ENCODE measurements at regions not wholly inside any gene's neighbourhood (a gene's known extent, or its start where the extent isn't known, plus 50 kb on each side); places are given as distances from the start of the nearest gene placed in this dataset.

DNA sequence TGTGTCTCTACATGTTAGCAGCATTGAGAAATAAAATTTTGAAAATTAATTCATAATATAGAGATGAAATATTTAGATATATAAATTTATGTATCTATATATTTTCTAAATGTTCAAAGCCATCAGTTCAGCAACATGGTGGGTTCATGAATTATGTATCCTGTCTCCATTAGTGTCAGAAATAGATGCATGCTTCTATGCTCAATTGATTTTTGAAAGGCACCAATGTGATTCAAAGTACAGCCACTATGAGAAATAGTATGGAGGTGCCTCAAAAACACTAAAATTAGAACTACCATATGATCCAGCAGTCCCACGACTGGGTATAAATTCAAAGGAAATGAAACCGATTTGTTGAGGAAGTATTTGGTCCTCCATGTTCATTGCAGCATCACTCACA is 128.6 kb upstream of the SYN3 start:
- Histone ChIP-seq H3K36me3 (no peaks in the 10 kb centered on the region), H3K9me3 (replicated peaks) (peaks cover 8% of the 10 kb centered on the region), H3K4me1 (no peaks in the 10 kb centered on the region), H3K27ac (replicated peaks) (no peak overlapping the region), H3K27me3 (ENCODE audit: low read depth) (no peaks in the 10 kb centered on the region), H3K4me3 (no peak overlapping the region)
- intact Hi-C loops (cut with micrococcal nuclease), result no loop called here
- DNase-seq, result no peak
- TF ChIP-seq, protein P1, sequence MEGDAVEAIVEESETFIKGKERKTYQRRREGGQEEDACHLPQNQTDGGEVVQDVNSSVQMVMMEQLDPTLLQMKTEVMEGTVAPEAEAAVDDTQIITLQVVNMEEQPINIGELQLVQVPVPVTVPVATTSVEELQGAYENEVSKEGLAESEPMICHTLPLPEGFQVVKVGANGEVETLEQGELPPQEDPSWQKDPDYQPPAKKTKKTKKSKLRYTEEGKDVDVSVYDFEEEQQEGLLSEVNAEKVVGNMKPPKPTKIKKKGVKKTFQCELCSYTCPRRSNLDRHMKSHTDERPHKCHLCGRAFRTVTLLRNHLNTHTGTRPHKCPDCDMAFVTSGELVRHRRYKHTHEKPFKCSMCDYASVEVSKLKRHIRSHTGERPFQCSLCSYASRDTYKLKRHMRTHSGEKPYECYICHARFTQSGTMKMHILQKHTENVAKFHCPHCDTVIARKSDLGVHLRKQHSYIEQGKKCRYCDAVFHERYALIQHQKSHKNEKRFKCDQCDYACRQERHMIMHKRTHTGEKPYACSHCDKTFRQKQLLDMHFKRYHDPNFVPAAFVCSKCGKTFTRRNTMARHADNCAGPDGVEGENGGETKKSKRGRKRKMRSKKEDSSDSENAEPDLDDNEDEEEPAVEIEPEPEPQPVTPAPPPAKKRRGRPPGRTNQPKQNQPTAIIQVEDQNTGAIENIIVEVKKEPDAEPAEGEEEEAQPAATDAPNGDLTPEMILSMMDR (IDR thresholded peaks at IDR 0.05; ENCODE audit: borderline replicate concordance), result no peak

DNA sequence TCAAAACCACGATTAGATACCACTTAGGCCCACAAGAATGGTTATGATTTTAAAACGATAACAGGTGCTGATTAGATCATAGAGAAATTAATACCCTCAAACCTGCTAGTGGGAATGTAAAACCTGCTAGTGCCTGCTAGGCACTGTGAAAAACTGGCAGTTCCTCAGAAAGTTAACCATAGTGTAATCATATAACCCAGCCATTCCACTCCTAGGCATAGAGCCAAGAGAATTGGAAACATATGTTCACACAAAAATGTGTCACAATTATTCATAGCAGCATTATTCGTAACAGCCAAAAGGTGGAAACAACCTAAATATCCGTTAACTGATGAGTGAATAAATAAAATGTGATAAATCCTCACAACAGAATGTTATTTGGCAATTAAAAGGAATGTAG is 122.2 kb upstream of the SYN3 start:
- H3K36me3 ChIP-seq, result no peaks in the 10 kb centered on the region
- TF ChIP-seq, protein P1 (IDR thresholded peaks at IDR 0.05; ENCODE audit: borderline replicate concordance), result no peak
- no peak overlapping the region for H3K27ac ChIP-seq (replicated peaks)
- no peak overlapping the region for H3K4me3 ChIP-seq
- DNase-seq, result no peak
- H3K27me3 ChIP-seq (ENCODE audit: low read depth), result no peaks in the 10 kb centered on the region
- H3K9me3 ChIP-seq (replicated peaks), result peaks cover 25% of the 10 kb centered on the region
- intact Hi-C loops (cut with micrococcal nuclease), result no loop called here
- H3K4me1 ChIP-seq, result peaks cover 4% of the 10 kb centered on the region

DNA sequence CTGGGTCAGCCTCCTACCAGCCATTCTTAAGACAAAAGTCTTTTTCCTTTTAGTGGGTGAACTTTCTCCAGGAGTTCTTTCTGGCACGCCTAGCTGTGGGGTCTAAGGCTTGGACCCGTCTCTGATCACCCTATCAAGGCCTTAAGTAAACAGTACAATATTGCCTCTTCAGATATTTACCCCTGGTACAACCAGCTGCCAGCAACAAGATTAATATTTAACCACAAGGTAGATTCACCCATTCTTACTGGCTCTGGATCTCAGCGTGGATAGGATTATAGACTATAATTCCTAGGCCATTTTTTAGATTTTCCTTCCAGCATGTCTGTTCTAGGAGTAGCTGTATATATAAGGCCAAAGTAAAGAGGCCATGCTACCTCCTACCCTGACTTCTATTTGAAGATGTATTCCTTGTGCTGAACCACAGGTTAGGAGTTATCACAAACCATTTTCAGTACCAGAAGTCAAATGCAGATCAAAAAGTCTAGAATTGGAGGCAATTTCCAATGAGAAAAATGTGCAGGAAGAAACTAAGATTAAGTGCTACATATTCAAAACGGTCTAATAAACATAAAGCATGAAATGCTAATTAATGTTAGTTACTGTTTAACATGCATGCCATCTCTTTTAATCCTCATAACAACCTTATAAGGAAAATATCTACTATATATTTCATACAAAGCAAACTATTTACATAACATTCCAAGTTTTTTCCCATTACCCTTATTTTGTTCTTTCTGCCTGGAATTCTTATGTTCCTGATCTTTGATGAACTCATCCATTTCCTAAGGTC is 110.0 kb upstream of the SYN3 start:
- Histone ChIP-seq H3K4me3 (no peak overlapping the region), H3K27ac (replicated peaks) (no peak overlapping the region), H3K27me3 (ENCODE audit: low read depth) (peaks cover 4% of the 10 kb centered on the region), H3K36me3 (no peaks in the 10 kb centered on the region), H3K4me1 (no peaks in the 10 kb centered on the region), H3K9me3 (replicated peaks) (no peaks in the 10 kb centered on the region)
- TF ChIP-seq, protein P1 (IDR thresholded peaks at IDR 0.05; ENCODE audit: borderline replicate concordance), result no peak
- intact Hi-C loops (cut with micrococcal nuclease), result no loop called here
- DNase-seq, result no peak

DNA sequence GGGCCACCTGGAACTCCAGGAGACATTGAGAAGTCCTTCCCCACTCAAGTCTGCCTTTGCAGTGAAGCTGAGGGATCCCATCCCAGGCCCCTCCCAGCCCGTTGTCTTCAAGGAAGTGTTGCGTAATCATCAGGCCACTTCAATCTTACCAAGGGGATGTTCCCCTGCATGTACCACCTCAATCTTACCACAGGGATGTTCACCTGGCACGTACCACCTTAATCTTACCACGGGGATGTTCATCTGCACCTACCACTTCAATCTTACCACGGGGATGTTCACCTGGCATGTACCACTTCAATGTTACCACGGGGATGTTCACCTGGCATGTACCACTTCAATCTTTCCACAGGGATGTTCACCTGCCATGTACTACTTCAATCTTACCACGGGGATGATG is 108.0 kb upstream of the SYN3 start:
- H3K36me3 ChIP-seq, result no peaks in the 10 kb centered on the region
- H3K4me1 ChIP-seq, result no peaks in the 10 kb centered on the region
- DNase-seq, result no peak
- no peaks in the 10 kb centered on the region for H3K9me3 ChIP-seq (replicated peaks)
- intact Hi-C loops (cut with micrococcal nuclease), result no loop called here
- no peaks in the 10 kb centered on the region for H3K27me3 ChIP-seq (ENCODE audit: low read depth)
- H3K4me3 ChIP-seq, result no peak overlapping the region
- H3K27ac ChIP-seq (replicated peaks), result no peak overlapping the region
- TF ChIP-seq, protein P1 (IDR thresholded peaks at IDR 0.05; ENCODE audit: borderline replicate concordance), result no peak

DNA sequence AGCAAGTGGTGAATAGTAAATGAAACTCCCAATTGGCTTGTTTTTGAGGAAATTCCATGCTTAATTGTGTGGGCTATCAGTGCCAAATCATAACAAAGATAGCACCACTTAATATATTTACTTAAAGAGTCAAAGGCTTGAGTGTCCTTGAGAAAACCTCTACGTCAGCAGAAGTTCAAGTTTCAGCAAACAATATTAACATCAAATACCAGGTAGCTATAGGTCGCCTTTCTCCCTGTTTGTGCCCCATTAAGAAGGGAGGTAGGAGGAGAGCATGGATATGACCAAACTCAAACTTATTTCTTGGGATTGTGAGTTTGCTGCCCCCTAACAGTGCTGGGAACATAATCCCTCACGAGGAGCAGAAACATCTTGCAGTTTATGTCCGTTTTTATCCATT is 105.6 kb upstream of the SYN3 start:
- TF ChIP-seq, protein P1 (IDR thresholded peaks at IDR 0.05; ENCODE audit: borderline replicate concordance), result no peak
- Histone ChIP-seq H3K4me1 (no peaks in the 10 kb centered on the region), H3K9me3 (replicated peaks) (no peaks in the 10 kb centered on the region), H3K4me3 (no peak overlapping the region), H3K27ac (replicated peaks) (no peak overlapping the region), H3K36me3 (no peaks in the 10 kb centered on the region), H3K27me3 (ENCODE audit: low read depth) (no peaks in the 10 kb centered on the region)
- DNase-seq, result no peak
- intact Hi-C loops (cut with micrococcal nuclease), result no loop called here

All from left ventricle myocardium inferior (tissue), 1 donor.